ENCODE measurements at regions not wholly inside any gene's neighbourhood (a gene's known extent, or its start where the extent isn't known, plus 50 kb on each side); places are given as distances from the start of the nearest gene placed in this dataset.

GRCh38 chr11:33646629-33647028, 54.0 kb downstream of the C11orf91 start:
- intact Hi-C loops (cut with micrococcal nuclease; ENCODE audit: unreplicated experiment): no loop called here
- Histone ChIP-seq H3K9me3 (ENCODE audit: low read length) (no peaks in the 10 kb centered on the region), H3K4me3 (ENCODE audit: low read depth, low read length, poor library complexity, severe bottlenecking) (no peak overlapping the region), H3K79me2 (ENCODE audit: insufficient read depth, low read depth, low read length) (no peaks in the 10 kb centered on the region), H3K9me2 (ENCODE audit: insufficient read depth, low read length) (no peaks in the 10 kb centered on the region), H3K36me3 (ENCODE audit: insufficient read depth, low read length) (peaks cover 46% of the 10 kb centered on the region), H3K4me1 (ENCODE audit: insufficient read depth, low read length, poor library complexity, severe bottlenecking) (peaks cover 3% of the 10 kb centered on the region), H4K20me1 (ENCODE audit: insufficient read depth, low read length) (no peaks in the 10 kb centered on the region), H3K4me2 (ENCODE audit: low read length) (no peak overlapping the region), H3K27ac (ENCODE audit: low read depth, low read length, poor library complexity, severe bottlenecking) (no peak overlapping the region), H2AFZ (ENCODE audit: low read length) (no peak overlapping the region)
- DNase-seq (ENCODE audit: low spot score): no peak
- ChIA-PET POLR2A (interaction anchor here (0.6 to 1.4 kb wide), 4 partner anchors 9 to 333 kb away, joined by 3 to 4 read pairs (median 3); no protein-coding TSS in a partner anchor), CTCF (ENCODE audit: unreplicated experiment) (no interaction called here)
- BruUV-seq (replicated peaks): no TSS peak
- TF ChIP-seq CTCF (conservative IDR thresholded peaks at IDR 0.05; ENCODE audit: low read length) (no peak), EZH2phosphoT487 (IDR thresholded peaks at IDR 0.05; ENCODE audit: borderline replicate concordance, low read depth, low read length) (no peak)

GRCh38 chr11:33646168-33646567, 54.5 kb downstream of the C11orf91 start:
- POLR2A ChIA-PET: interaction anchor here (0.6 kb wide), 1 partner anchor 15 kb away, joined by 3 read pairs; no protein-coding TSS in a partner anchor
- no TSS peak for BruUV-seq (replicated peaks)
- H3K4me2 ChIP-seq (ENCODE audit: low read length): no peak overlapping the region
- no peak overlapping the region for H3K4me3 ChIP-seq (ENCODE audit: low read depth, low read length, poor library complexity, severe bottlenecking)
- H3K79me2 ChIP-seq (ENCODE audit: insufficient read depth, low read depth, low read length): no peaks in the 10 kb centered on the region
- no peaks in the 10 kb centered on the region for H3K9me2 ChIP-seq (ENCODE audit: insufficient read depth, low read length)
- H2AFZ ChIP-seq (ENCODE audit: low read length): no peak overlapping the region
- peaks cover 46% of the 10 kb centered on the region for H3K36me3 ChIP-seq (ENCODE audit: insufficient read depth, low read length)
- DNase-seq (ENCODE audit: low spot score): peak; percentile 26
- no peaks in the 10 kb centered on the region for H4K20me1 ChIP-seq (ENCODE audit: insufficient read depth, low read length)
- CTCF ChIA-PET (ENCODE audit: unreplicated experiment): no interaction called here
- H3K27ac ChIP-seq (ENCODE audit: low read depth, low read length, poor library complexity, severe bottlenecking): no peak overlapping the region
- TF ChIP-seq CTCF (conservative IDR thresholded peaks at IDR 0.05; ENCODE audit: low read length) (no peak), EZH2phosphoT487 (IDR thresholded peaks at IDR 0.05; ENCODE audit: borderline replicate concordance, low read depth, low read length) (no peak)
- no peaks in the 10 kb centered on the region for H3K9me3 ChIP-seq (ENCODE audit: low read length)
- H3K4me1 ChIP-seq (ENCODE audit: insufficient read depth, low read length, poor library complexity, severe bottlenecking): peaks cover 3% of the 10 kb centered on the region
- intact Hi-C loops (cut with micrococcal nuclease; ENCODE audit: unreplicated experiment): no loop called here

- intact Hi-C loops (cut with micrococcal nuclease; ENCODE audit: unreplicated experiment): no loop called here
- no peak overlapping the region for H3K4me3 ChIP-seq (ENCODE audit: low read depth, low read length, poor library complexity, severe bottlenecking)
- no peaks in the 10 kb centered on the region for H3K9me3 ChIP-seq (ENCODE audit: low read length)
- H3K4me2 ChIP-seq (ENCODE audit: low read length): no peak overlapping the region
- peaks cover 43% of the 10 kb centered on the region for H3K36me3 ChIP-seq (ENCODE audit: insufficient read depth, low read length)
- H4K20me1 ChIP-seq (ENCODE audit: insufficient read depth, low read length): no peaks in the 10 kb centered on the region
- H3K9me2 ChIP-seq (ENCODE audit: insufficient read depth, low read length): no peaks in the 10 kb centered on the region
- no peaks in the 10 kb centered on the region for H3K79me2 ChIP-seq (ENCODE audit: insufficient read depth, low read depth, low read length)
- no peak overlapping the region for H2AFZ ChIP-seq (ENCODE audit: low read length)
- H3K27ac ChIP-seq (ENCODE audit: low read depth, low read length, poor library complexity, severe bottlenecking): no peak overlapping the region
- ChIA-PET CTCF (ENCODE audit: unreplicated experiment) (no interaction called here), POLR2A (interaction anchor here (0.6 kb wide), 1 partner anchor 16 kb away, joined by 3 read pairs; no protein-coding TSS in a partner anchor)
- no peak for DNase-seq (ENCODE audit: low spot score)
- H3K4me1 ChIP-seq (ENCODE audit: insufficient read depth, low read length, poor library complexity, severe bottlenecking): peaks cover 3% of the 10 kb centered on the region
- BruUV-seq (replicated peaks): no TSS peak
- TF ChIP-seq EZH2phosphoT487 (IDR thresholded peaks at IDR 0.05; ENCODE audit: borderline replicate concordance, low read depth, low read length): no peak
- no peak for TF ChIP-seq CTCF (conservative IDR thresholded peaks at IDR 0.05; ENCODE audit: low read length)
These were observed 54.9 kb downstream of the C11orf91 start for GRCh38 chr11:33645686-33646085.

Measured in OCI-LY7 (cell line).